ENCODE measurements at regions not wholly inside any gene's neighbourhood (a gene's known extent, or its start where the extent isn't known, plus 50 kb on each side); places are given as distances from the start of the nearest gene placed in this dataset.

DNA sequence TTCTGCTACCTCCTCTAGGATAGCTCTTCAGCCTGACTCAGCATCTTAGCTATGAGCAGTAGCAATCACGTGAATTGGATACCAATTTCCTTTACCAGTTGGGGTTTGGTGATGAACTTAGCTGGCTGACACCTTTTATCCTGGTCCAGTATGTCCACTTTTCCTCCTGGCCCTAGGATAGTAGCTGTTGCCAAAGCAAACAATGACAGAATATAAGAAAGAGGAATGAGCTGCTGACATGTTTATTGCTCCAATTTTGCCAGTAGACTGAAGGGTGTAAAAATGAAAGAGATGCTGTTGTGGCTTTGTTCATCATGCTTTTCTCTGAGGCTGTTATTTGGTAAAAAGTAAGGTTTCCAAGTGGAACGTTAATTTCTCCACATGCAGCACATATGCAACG, 168.3 kb upstream of the JAG1 start:
- Histone ChIP-seq H4K91ac (ENCODE audit: insufficient read depth, low read depth, low read length) (no peak overlapping the region), H3K27ac (ENCODE audit: insufficient read depth, low read length) (no peak overlapping the region), H3K9me1 (ENCODE audit: insufficient read depth, low read length) (no peaks in the 10 kb centered on the region), H3K14ac (replicated peaks; ENCODE audit: low read depth, low read length) (no peak overlapping the region), H3K4me2 (ENCODE audit: low read depth, low read length) (no peak overlapping the region), H3K9me3 (ENCODE audit: control insufficient read depth, insufficient read depth, low read length) (peaks cover 5% of the 10 kb centered on the region; the same call in 1 of the 2 replicates), H3K9ac (ENCODE audit: low read depth, low read length) (no peak overlapping the region), H3K23ac (ENCODE audit: low read depth, low read length) (no peak overlapping the region), H3K56ac (ENCODE audit: extremely low read depth, insufficient read depth, low read length) (no peak overlapping the region), H2AK9ac (replicated peaks; ENCODE audit: low read depth, low read length, poor library complexity) (no peak overlapping the region), H4K5ac (ENCODE audit: low read depth, low read length) (no peak overlapping the region), H3K4me1 (ENCODE audit: control insufficient read depth, insufficient read depth, low read length) (peaks cover 2% of the 10 kb centered on the region; the same call in 1 of the 2 replicates), H2BK120ac (ENCODE audit: low read depth, low read length) (no peak overlapping the region), H3K4ac (ENCODE audit: low read depth, low read length) (no peak overlapping the region), H2BK15ac (ENCODE audit: low read depth, low read length) (no peak overlapping the region), H2AK5ac (ENCODE audit: low read depth, low read length) (no peak overlapping the region), H4K20me1 (ENCODE audit: insufficient read depth, low read length) (no peaks in the 10 kb centered on the region), H2AFZ (replicated peaks; ENCODE audit: low read length, poor library complexity) (no peak overlapping the region), H3K36me3 (ENCODE audit: control insufficient read depth, insufficient read depth, low read length) (no peaks in the 10 kb centered on the region), H3K79me1 (ENCODE audit: low read depth in 1 of 2, low read length in 2 of 2) (no peaks in the 10 kb centered on the region), H3K4me3 (ENCODE audit: insufficient read depth, low read depth, low read length) (no peak overlapping the region), H2BK20ac (ENCODE audit: low read depth, low read length) (no peak overlapping the region), H3K18ac (ENCODE audit: low read depth, low read length) (no peak overlapping the region), H4K8ac (ENCODE audit: low read depth in 2 of 2, low read length in 2 of 2) (no peak overlapping the region), H2BK5ac (ENCODE audit: low read depth, low read length, poor library complexity, severe bottlenecking) (no peak overlapping the region), H3K27me3 (ENCODE audit: control insufficient read depth, insufficient read depth, low read length) (no peaks in the 10 kb centered on the region; the same call in 1 of the 2 replicates)
- no peak for ATAC-seq (ENCODE audit: low read depth)
- dilution Hi-C loops (cut with HindIII; ENCODE audit: low sequenced_read_pairs, unreplicated experiment) = no loop called here
- BruUV-seq (replicated peaks) = no TSS peak
- in situ Hi-C loops (cut with MboI; ENCODE audit: low sequenced_read_pairs) = no loop called here
- ChIA-PET POLR2A (ENCODE audit: unreplicated experiment) (no interaction called here), CTCF (no interaction called here)
- intact Hi-C loops (cut with micrococcal nuclease) = no loop called here
- no CpG with 5 or more reads among the region's 3 CpGs for WGBS, 2 experiments (ENCODE audit: extremely low coverage in 2 of 2, insufficient read length in 1 of 2)
- TF ChIP-seq NFE2L2 (IDR thresholded peaks at IDR 0.05; ENCODE audit: low read depth, low read length) (no peak), MAFK (IDR thresholded peaks at IDR 0.05; ENCODE audit: low read depth, low read length) (peak; percentile 36)
- no peak for DNase-seq
